ENCODE measurements at regions not wholly inside any gene's neighbourhood (a gene's known extent, or its start where the extent isn't known, plus 50 kb on each side); places are given as distances from the start of the nearest gene placed in this dataset.

GRCh38 chr1:56410405-56410804, 169.0 kb downstream of the PLPP3 start:
- no peak for TF ChIP-seq SIN3A (IDR thresholded peaks at IDR 0.05; ENCODE audit: low read depth, low read length)
- no peak for TF ChIP-seq RCOR1 (conservative IDR thresholded peaks at IDR 0.05; ENCODE audit: low read depth, low read length)
- TF ChIP-seq NFIC (IDR thresholded peaks at IDR 0.05; ENCODE audit: low read depth, low read length), result no peak
- TF ChIP-seq MTA2 (IDR thresholded peaks at IDR 0.05; ENCODE audit: low read depth), result no peak
- no peak for TF ChIP-seq KDM1A (IDR thresholded peaks at IDR 0.05; ENCODE audit: borderline replicate concordance)
- no peak for TF ChIP-seq E2F8 (IDR thresholded peaks at IDR 0.05; ENCODE audit: low read depth, partially characterized antibody)
- intact Hi-C loops (cut with micrococcal nuclease; ENCODE audit: unreplicated experiment), result no loop called here
- BruUV-seq (replicated peaks), result no TSS peak

More at GRCh38 chr1:56410405-56410804, 169.0 kb downstream of the PLPP3 start:
- ChIA-PET SMC1A (ENCODE audit: uncharacterized antibody, unreplicated experiment) (interaction anchor here (0.9 to 14.2 kb wide), 17 partner anchors 9 to 204 kb away, joined by 3 to 154 read pairs (median 6); partner anchors contain the start of gene PLPP3), RAD21 (ENCODE audit: unreplicated experiment) (interaction anchor here (1.0 to 7.7 kb wide), 12 partner anchors 12 to 174 kb away, joined by 3 to 146 read pairs (median 4); partner anchors contain the start of gene PLPP3), POLR2A (interaction anchor here (0.8 to 1.5 kb wide), 4 partner anchors 10 to 167 kb away, joined by 3 read pairs; no protein-coding TSS in a partner anchor), CTCF (interaction anchor here (1.6 to 12.9 kb wide), 6 partner anchors 11 to 169 kb away, joined by 4 to 257 read pairs (median 16); partner anchors contain the start of gene PLPP3)
- Histone ChIP-seq H2AFZ (ENCODE audit: control insufficient read depth, low read depth, low read length) (no peak overlapping the region), H4K20me1 (ENCODE audit: control insufficient read depth, insufficient read depth) (no peaks in the 10 kb centered on the region), H3K9ac (ENCODE audit: control insufficient read depth, insufficient read depth, low read length) (no peak overlapping the region), H3K9me3 (replicated peaks; ENCODE audit: control insufficient read depth, insufficient read depth, low read length) (no peaks in the 10 kb centered on the region), H3K4me1 (ENCODE audit: control insufficient read depth, insufficient read depth, low read length) (no peaks in the 10 kb centered on the region), H3K27me3 (replicated peaks in 1 of 2; ENCODE audit: control insufficient read depth in 2 of 2, insufficient read depth in 2 of 2, low read length in 1 of 2) (no peaks in the 10 kb centered on the region), H3K27ac (ENCODE audit: control insufficient read depth, insufficient read depth) (no peak overlapping the region), H3K79me2 (ENCODE audit: control insufficient read depth, insufficient read depth, low read length) (no peaks in the 10 kb centered on the region), H3K4me3 (no peak overlapping the region), H3K36me3 (ENCODE audit: control insufficient read depth in 2 of 2, insufficient read depth in 2 of 2, low read length in 1 of 2) (no peaks in the 10 kb centered on the region), H3K4me2 (ENCODE audit: control insufficient read depth, insufficient read depth) (no peak overlapping the region)
- no peak for FAIRE-seq
- in situ Hi-C loops (cut with MboI), result no loop called here
- 29% methylated on average over 3 of the region's 3 CpGs for WGBS (ENCODE audit: insufficient coverage, insufficient replicate concordance, low lambda C conversion rate, missing lambda C conversion rate)
- ATAC-seq, result no peak
- no peak for DNase-seq (ENCODE audit: low read depth, low spot score)
